K562 (cell line): ENCODE measurements at regions not wholly inside any gene's neighbourhood (a gene's known extent, or its start where the extent isn't known, plus 50 kb on each side); places are given as distances from the start of the nearest gene placed in this dataset.

ENCODE experiments used
- ATAC-seq: fragments of 200-7000 bp; cut with Tn5 transposase; 3 replicates; pipeline ENCODE4 v1.9.1; 2020; ENCODE audit warnings: moderate library complexity
- BruUV-seq: library from RNA; stranded (reverse); fragments of 400-500 nt; replicated peaks from 2 replicates; lab custom pipeline; 2021; lab: Mats Ljungman, UMichigan
- CTCF ChIA-PET: fragments of 300-600 bp; formaldehyde crosslinking; extraction: SDS; loops from one replicate; lab custom pipeline; 2021; ENCODE audit warnings: low intra/inter-chr PET ratio; lab: Yijun Ruan, JAX
- POLR2A ChIA-PET: fragments of 300-600, 350-650 bp; sonication (Branson Sonifier 250); formaldehyde crosslinking; extraction: SDS; loops from one replicate; lab custom pipeline; 2021; ENCODE audit warnings: antibody characterized with exemption, inconsistent platforms; lab: Yijun Ruan, JAX
- DNase-seq, 4 experiments: peaks; one replicate each; pipeline versions ENCODE4 v3.0.0 to v3.0.0-alpha.2; 2011 to 2018; ENCODE audit warnings: low spot score in 3 of 4, mixed read lengths in 3 of 4; ENCODE audit errors: extremely low read depth in 1 of 4
- FAIRE-seq: peaks from 2 replicates; lab custom pipeline; 2011; peaks lifted over from hg19 to GRCh38; lab: Jason Lieb, UNC
- H2AFZ ChIP-seq: 2 replicates; pipeline ENCODE4 v1.6.0; 2011; ENCODE audit warnings: low read depth, low read length, control low read depth, inconsistent platforms
- H3K27ac ChIP-seq: fragments of 200-600 bp; 3 replicates; pipeline ENCODE4 v1.8.0; 2011; ENCODE audit warnings: low read depth, mild to moderate bottlenecking, control low read depth, inconsistent platforms, low read length, moderate library complexity, mixed read lengths; ENCODE audit errors: extremely low read depth
- H3K27me3 ChIP-seq, 2 experiments: fragments of 300-600 bp in 1 of 2; 2 replicates in 1 of 2; 3 replicates in 1 of 2; pipeline versions ENCODE4 v1.6.0 to v1.8.0; 2011; ENCODE audit warnings: inconsistent platforms in 2 of 2, low read length in 2 of 2, mild to moderate bottlenecking in 1 of 2, mixed read lengths in 1 of 2, moderate library complexity in 1 of 2; ENCODE audit not compliant: control insufficient read depth in 2 of 2, insufficient read depth in 2 of 2
- H3K36me3 ChIP-seq: fragments of 300-600 bp; 3 replicates; pipeline ENCODE4 v1.8.0; 2011; ENCODE audit warnings: mild to moderate bottlenecking, low read length, inconsistent platforms; ENCODE audit not compliant: control insufficient read depth, insufficient read depth
- H3K4me1 ChIP-seq, 2 experiments: fragments of 200-600 bp in 1 of 2; replicated peaks in 1 of 2; 2 replicates in 1 of 2; 3 replicates in 1 of 2; pipeline versions ENCODE4 v1.5.1 to v1.8.0; 2011; ENCODE audit warnings: inconsistent platforms in 2 of 2, low read length in 2 of 2, mild to moderate bottlenecking in 1 of 2, mixed read lengths in 1 of 2, moderate library complexity in 1 of 2; ENCODE audit not compliant: control insufficient read depth in 2 of 2, insufficient read depth in 2 of 2
- H3K4me2 ChIP-seq: 2 replicates; pipeline ENCODE4 v1.6.1; 2011; ENCODE audit warnings: low read length, control low read depth, inconsistent platforms, mixed read lengths; ENCODE audit not compliant: insufficient read depth
- H3K4me3 ChIP-seq: fragments of 200-600 bp; sonication (generic), shearing (Covaris generic); 2 replicates; pipeline ENCODE4 v1.5.1; 2016; ENCODE audit warnings: control low read depth, inconsistent platforms
- H3K79me2 ChIP-seq: fragments of 200-600 bp; 3 replicates; pipeline ENCODE4 v1.8.0; 2011; ENCODE audit warnings: low read length, inconsistent platforms; ENCODE audit not compliant: control insufficient read depth, insufficient read depth
- H3K9ac ChIP-seq, 2 experiments: 2 replicates each; pipeline versions ENCODE4 v1.6.0 to v1.6.1; 2011; ENCODE audit warnings: low read depth in 2 of 2, low read length in 2 of 2, control low read depth in 1 of 2, inconsistent platforms in 1 of 2, mild to moderate bottlenecking in 1 of 2, mixed read lengths in 1 of 2; ENCODE audit not compliant: insufficient read depth in 1 of 2
- H3K9me1 ChIP-seq: one replicate; pipeline ENCODE4 v1.6.0; 2011; ENCODE audit warnings: inconsistent platforms, mild to moderate bottlenecking, low read length, moderate library complexity; ENCODE audit not compliant: control insufficient read depth, insufficient read depth
- H3K9me3 ChIP-seq: replicated peaks from 2 replicates; pipeline ENCODE4 v1.5.1; 2011; ENCODE audit warnings: low read depth, low read length, inconsistent platforms; ENCODE audit not compliant: control insufficient read depth, insufficient read depth
- H4K20me1 ChIP-seq: replicated peaks from 2 replicates; pipeline ENCODE4 v1.6.1; 2011; ENCODE audit warnings: low read length, inconsistent platforms, mixed read lengths; ENCODE audit not compliant: control insufficient read depth, insufficient read depth
- ELK3 ChIP-seq: fragments of 450-650 bp; formaldehyde crosslinking; IDR thresholded peaks from 2 replicates; pipeline ENCODE4 v1.4.0; 2020; ENCODE audit warnings: mild to moderate bottlenecking
- HSF4 ChIP-seq: fragments of 250-450 bp; sonication (Bioruptor Pico); IDR thresholded peaks from 2 replicates; pipeline ENCODE4 v2.1.2; 2022; ENCODE audit warnings: mild to moderate bottlenecking, moderate library complexity, borderline replicate concordance
- NBN ChIP-seq: fragments of 450-650 bp; IDR thresholded peaks from 2 replicates; pipeline ENCODE4 v1.6.1; 2016; ENCODE audit warnings: low read depth, mild to moderate bottlenecking
- NCOA2 ChIP-seq, 2 experiments: fragments of 450-650 bp; IDR thresholded peaks; 2 replicates each; pipeline ENCODE4 v1.6.1; 2018; ENCODE audit warnings: mild to moderate bottlenecking in 2 of 2, moderate library complexity in 1 of 2; ENCODE audit not compliant: partially characterized antibody in 2 of 2
- NCOR1 ChIP-seq: fragments of 450-650 bp; IDR thresholded peaks from 2 replicates; pipeline ENCODE4 v1.6.1; 2016; ENCODE audit warnings: mild to moderate bottlenecking, moderate library complexity
- PKNOX1 ChIP-seq: fragments of 450-650 bp; IDR thresholded peaks from 2 replicates; pipeline ENCODE4 v1.6.1; 2016
- RBM15 ChIP-seq: fragments of 200-400 bp; formaldehyde crosslinking; IDR thresholded peaks from 2 replicates; pipeline ENCODE4 v1.6.1; 2018; ENCODE audit warnings: mild to moderate bottlenecking, low read length, moderate library complexity; ENCODE audit not compliant: insufficient read depth
- RNF219 ChIP-seq: fragments of 250-450 bp; sonication (Bioruptor Pico); IDR thresholded peaks from 2 replicates; pipeline ENCODE4 v1.5.0; 2022; ENCODE audit warnings: mild to moderate bottlenecking
- SIN3B ChIP-seq: fragments of 450-650 bp; IDR thresholded peaks from 2 replicates; pipeline ENCODE4 v1.6.1; 2017; ENCODE audit warnings: low read depth, mild to moderate bottlenecking, moderate library complexity
- ZFP1 ChIP-seq: fragments of 450-650 bp; formaldehyde crosslinking; IDR thresholded peaks from 2 replicates; pipeline ENCODE4 v1.4.0; 2020; ENCODE audit warnings: mild to moderate bottlenecking, mixed read lengths
- ZNF316 ChIP-seq: fragments of 450-650 bp; IDR thresholded peaks from 2 replicates; pipeline ENCODE4 v1.6.1; 2016
- WGBS: fragments of 100-300 bp; shearing (Covaris generic); methylation state at CpG from one replicate; pipeline ENCODE4 v1.1.6; 2016; ENCODE audit warnings: low coverage, mixed read lengths; ENCODE audit not compliant: insufficient coverage; ENCODE audit errors: missing lambda C conversion rate; 5-methylcytosine and 5-hydroxymethylcytosine counted together
- in situ Hi-C: fragments of 300-500 bp; cut with MboI; formaldehyde crosslinking; loops from 4 replicates; pipeline ENCODE4 v1.15.0; 2018; ENCODE audit warnings: inconsistent platforms, mixed read lengths
- intact Hi-C: fragments of 100-400 bp; cut with micrococcal nuclease; formaldehyde crosslinking; loops from 2 replicates; pipeline ENCODE4 v1.14.2; 2022

GRCh38 chr10:37057261-37057660, 68.1 kb upstream of the ANKRD30A start:
- no peak overlapping the region for H2AFZ ChIP-seq
- no peaks in the 10 kb centered on the region for H3K9me3 ChIP-seq
- H4K20me1 ChIP-seq: no peaks in the 10 kb centered on the region
- no peak for TF ChIP-seq ELK3 (CRISPR knock-in tag)
- no peak for TF ChIP-seq PKNOX1
- in situ Hi-C loops (no loop called here), intact Hi-C loops (no loop called here)
- no peak for FAIRE-seq
- H3K79me2 ChIP-seq: no peaks in the 10 kb centered on the region
- CTCF ChIA-PET: no interaction called here
- H3K27ac ChIP-seq: no peak overlapping the region
- H3K27me3 ChIP-seq: no peaks in the 10 kb centered on the region
- no peaks in the 10 kb centered on the region for H3K36me3 ChIP-seq
- WGBS: 13% methylated on average over 1 of the region's 1 CpG
- H3K9me1 ChIP-seq: no peaks in the 10 kb centered on the region
- POLR2A ChIA-PET: no interaction called here
- BruUV-seq: no TSS peak
- no peak overlapping the region for H3K4me2 ChIP-seq
- no peak overlapping the region for H3K4me3 ChIP-seq
- DNase-seq: no peak
- H3K4me1 ChIP-seq: no peaks in the 10 kb centered on the region
- H3K9ac ChIP-seq: no peak overlapping the region
- ATAC-seq: no peak

- H3K9ac ChIP-seq: no peak overlapping the region
- no peaks in the 10 kb centered on the region for H3K9me1 ChIP-seq
These were observed 71.9 kb upstream of the ANKRD30A start for GRCh38 chr10:37053476-37053875.

More at GRCh38 chr10:37053476-37053875, 71.9 kb upstream of the ANKRD30A start:
- Histone ChIP-seq H3K36me3 (no peaks in the 10 kb centered on the region), H3K4me3 (no peak overlapping the region), H4K20me1 (no peaks in the 10 kb centered on the region), H3K4me1 (no peaks in the 10 kb centered on the region), H3K4me2 (no peak overlapping the region), H3K79me2 (no peaks in the 10 kb centered on the region), H3K9me3 (no peaks in the 10 kb centered on the region), H2AFZ (no peak overlapping the region), H3K27ac (no peak overlapping the region), H3K27me3 (no peaks in the 10 kb centered on the region)
- in situ Hi-C loops (no loop called here), intact Hi-C loops (no loop called here)
- TF ChIP-seq NCOA2 (IDR thresholded peaks at IDR 0.05; ENCODE audit: partially characterized antibody in 2 of 2) (no peak), RBM15 (no peak), ZNF316 (no peak), ZFP1 (CRISPR knock-in tag) (no peak), NBN (no peak), HSF4 (no peak), SIN3B (no peak), NCOR1 (no peak), RNF219 (CRISPR knock-in tag) (no peak)
- ChIA-PET POLR2A (no interaction called here), CTCF (no interaction called here)
- 3% methylated on average over 3 of the region's 3 CpGs for WGBS
- no TSS peak for BruUV-seq
- DNase-seq (no peak), ATAC-seq (no peak), FAIRE-seq (no peak)
